GM19351 (cell line): ENCODE measurements at regions not wholly inside any gene's neighbourhood (a gene's known extent, or its start where the extent isn't known, plus 50 kb on each side); places are given as distances from the start of the nearest gene placed in this dataset.

Source experiments
- ATAC-seq: cut with Tn5 transposase; IDR thresholded peaks from one replicate; pipeline ENCODE4 v1.9.1; 2021; ENCODE audit warnings: mild to moderate bottlenecking, moderate library complexity; ENCODE audit not compliant: unreplicated experiment

- ATAC-seq: no peak
These were observed 53.4 kb downstream of the GAS1 start for GRCh38 chr9:86893811-86894490.

- ATAC-seq: no peak
These were observed 54.7 kb downstream of the GAS1 start for GRCh38 chr9:86892576-86892975.

- no peak for ATAC-seq
These were observed 55.3 kb downstream of the GAS1 start for GRCh38 chr9:86891886-86892437.

- ATAC-seq: no peak
These were observed 56.2 kb downstream of the GAS1 start for GRCh38 chr9:86891091-86891490.

GRCh38 chr9:86885232-86885631 lies 62.1 kb downstream of the GAS1 start:
- ATAC-seq: no peak

GRCh38 chr9:86876621-86877196 lies 70.6 kb downstream of the GAS1 start:
- ATAC-seq: no peak

- no peak for ATAC-seq
These were observed 78.7 kb downstream of the GAS1 start for GRCh38 chr9:86868616-86869015.

- ATAC-seq: no peak
These were observed 79.4 kb downstream of the GAS1 start for GRCh38 chr9:86867804-86868313.

- ATAC-seq: no peak
These were observed 81.4 kb downstream of the GAS1 start for GRCh38 chr9:86865952-86866351.

- no peak for ATAC-seq
These were observed 87.3 kb downstream of the GAS1 start for GRCh38 chr9:86860006-86860405.

GRCh38 chr9:86859056-86859455 lies 88.2 kb downstream of the GAS1 start:
- no peak for ATAC-seq

GRCh38 chr9:86858009-86858408 lies 89.3 kb downstream of the GAS1 start:
- no peak for ATAC-seq

GRCh38 chr9:86856259-86856658 lies 91.0 kb downstream of the GAS1 start:
- no peak for ATAC-seq

GRCh38 chr9:86854898-86855523 lies 92.3 kb downstream of the GAS1 start:
- ATAC-seq: no peak

GRCh38 chr9:86846656-86847055 lies 100.7 kb downstream of the GAS1 start:
- ATAC-seq: no peak

- ATAC-seq: no peak
These were observed 104.1 kb downstream of the GAS1 start for GRCh38 chr9:86843206-86843605.

- ATAC-seq: no peak
These were observed 104.7 kb downstream of the GAS1 start for GRCh38 chr9:86842573-86842972.

- no peak for ATAC-seq
These were observed 107.8 kb downstream of the GAS1 start for GRCh38 chr9:86839522-86839921.

GRCh38 chr9:86838519-86839497 lies 108.5 kb downstream of the GAS1 start:
- ATAC-seq: no peak

GRCh38 chr9:86837345-86837744 lies 110.0 kb downstream of the GAS1 start:
- ATAC-seq: no peak

GRCh38 chr9:86836797-86837196 lies 110.5 kb downstream of the GAS1 start:
- peak; percentile 81 for ATAC-seq
